Smooth muscle cell (in vitro differentiated cells): ENCODE measurements at regions not wholly inside any gene's neighbourhood (a gene's known extent, or its start where the extent isn't known, plus 50 kb on each side); places are given as distances from the start of the nearest gene placed in this dataset.

Source experiments
- DNase-seq: peaks from one replicate; lab custom pipeline; 2025; ENCODE audit not compliant: unreplicated experiment; lab: John Stamatoyannopoulos, UW
- H2AFZ ChIP-seq: fragments of 200-600 bp; sonication (generic); 2 replicates; pipeline ENCODE4 v1.6.0; 2016; ENCODE audit warnings: antibody characterized with exemption, low read depth, mild to moderate bottlenecking
- H3F3A ChIP-seq: fragments of 200-600 bp; sonication (generic); 2 replicates; pipeline ENCODE4 v1.6.0; 2017; ENCODE audit warnings: antibody characterized with exemption, low read depth
- H3K27ac ChIP-seq: fragments of 200-600 bp; sonication (generic); 2 replicates; pipeline ENCODE4 v1.5.1; 2016; ENCODE audit warnings: low read depth, mild to moderate bottlenecking
- H3K27me3 ChIP-seq: fragments of 200-600 bp; sonication (generic); 2 replicates; pipeline ENCODE4 v1.6.1; 2016; ENCODE audit warnings: low read depth, mild to moderate bottlenecking
- H3K36me3 ChIP-seq: fragments of 200-600 bp; sonication (generic); 2 replicates; pipeline ENCODE4 v1.5.1; 2016; ENCODE audit warnings: low read depth
- H3K4me1 ChIP-seq: fragments of 200-600 bp; sonication (generic); 2 replicates; pipeline ENCODE4 v1.5.1; 2016; ENCODE audit warnings: low read depth
- H3K4me2 ChIP-seq: fragments of 200-600 bp; sonication (generic); 2 replicates; pipeline ENCODE4 v1.6.0; 2016; ENCODE audit warnings: mild to moderate bottlenecking
- H3K4me3 ChIP-seq: fragments of 200-600 bp; sonication (generic); 2 replicates; pipeline ENCODE4 v1.5.1; 2016; ENCODE audit warnings: mild to moderate bottlenecking
- H3K79me2 ChIP-seq: fragments of 200-600 bp; sonication (generic); 2 replicates; pipeline ENCODE4 v1.6.0; 2016; ENCODE audit warnings: low read depth, mild to moderate bottlenecking
- H3K9ac ChIP-seq: fragments of 200-600 bp; sonication (generic); 2 replicates; pipeline ENCODE4 v1.6.0; 2016; ENCODE audit warnings: low read depth
- H3K9me3 ChIP-seq: fragments of 200-600 bp; sonication (generic); replicated peaks from 2 replicates; pipeline ENCODE4 v1.5.1; 2016; ENCODE audit warnings: low read depth
- H4K20me1 ChIP-seq: fragments of 200-600 bp; sonication (generic); 2 replicates; pipeline ENCODE4 v1.6.0; 2016; ENCODE audit warnings: low read depth
- WGBS: methylation state at CpG from one replicate; pipeline ENCODE4 v1.1.7; 2016; ENCODE audit warnings: low lambda C conversion rate; 5-methylcytosine and 5-hydroxymethylcytosine counted together
- TF ChIP-seq, protein P1 (sequence below): fragments of 200-600 bp; sonication (generic); IDR thresholded peaks from 2 replicates; pipeline ENCODE4 v1.5.1; 2017; ENCODE audit warnings: borderline replicate concordance, mild to moderate bottlenecking, antibody characterized with exemption; ENCODE audit not compliant: insufficient read depth, poor library complexity, severe bottlenecking

DNA sequence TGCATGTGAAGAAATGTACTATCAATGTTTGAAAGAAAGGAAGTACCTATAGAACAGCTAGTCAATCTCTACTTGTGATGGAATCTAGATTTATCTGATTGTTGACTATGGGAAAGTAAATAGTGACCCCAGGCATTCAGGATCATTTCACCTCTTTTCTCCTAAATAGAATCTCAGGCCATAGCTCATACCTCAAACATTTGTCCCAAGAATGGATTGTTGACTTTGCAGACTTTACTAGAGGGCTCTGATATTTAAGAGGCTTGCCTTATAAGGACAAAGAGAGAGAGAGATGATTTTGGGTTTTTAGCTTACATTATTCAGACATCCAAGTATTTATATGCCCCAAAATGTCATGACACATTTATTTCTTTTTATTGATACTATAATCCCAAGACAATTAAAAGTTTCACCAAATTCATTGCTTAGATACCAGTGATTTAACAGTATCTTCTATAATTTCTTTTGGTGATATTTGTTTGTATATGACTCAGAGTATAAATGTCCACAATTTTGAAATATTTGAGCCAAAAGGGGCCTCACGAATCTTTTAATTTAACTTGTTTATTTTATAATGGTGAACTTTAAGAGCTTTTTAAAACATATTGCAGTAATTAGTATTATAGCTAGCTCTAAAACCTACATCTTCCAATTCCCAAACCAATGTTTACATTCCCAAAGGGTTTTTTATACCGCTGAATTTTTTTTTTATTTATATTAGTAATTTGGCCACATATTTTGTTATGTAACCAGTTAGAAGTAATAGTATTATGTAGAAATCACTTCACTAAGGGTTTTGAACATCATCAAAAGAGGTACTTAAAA lies 614.1 kb downstream of the PCDH7 start:
- Histone ChIP-seq H4K20me1 (no peaks in the 10 kb centered on the region), H3K4me1 (no peaks in the 10 kb centered on the region), H3F3A (no peaks in the 10 kb centered on the region), H3K9ac (no peak overlapping the region), H3K79me2 (no peaks in the 10 kb centered on the region), H3K4me3 (no peak overlapping the region), H3K4me2 (no peak overlapping the region), H2AFZ (no peak overlapping the region), H3K36me3 (no peaks in the 10 kb centered on the region), H3K9me3 (no peaks in the 10 kb centered on the region), H3K27ac (no peak overlapping the region), H3K27me3 (no peaks in the 10 kb centered on the region)
- TF ChIP-seq, protein P1, sequence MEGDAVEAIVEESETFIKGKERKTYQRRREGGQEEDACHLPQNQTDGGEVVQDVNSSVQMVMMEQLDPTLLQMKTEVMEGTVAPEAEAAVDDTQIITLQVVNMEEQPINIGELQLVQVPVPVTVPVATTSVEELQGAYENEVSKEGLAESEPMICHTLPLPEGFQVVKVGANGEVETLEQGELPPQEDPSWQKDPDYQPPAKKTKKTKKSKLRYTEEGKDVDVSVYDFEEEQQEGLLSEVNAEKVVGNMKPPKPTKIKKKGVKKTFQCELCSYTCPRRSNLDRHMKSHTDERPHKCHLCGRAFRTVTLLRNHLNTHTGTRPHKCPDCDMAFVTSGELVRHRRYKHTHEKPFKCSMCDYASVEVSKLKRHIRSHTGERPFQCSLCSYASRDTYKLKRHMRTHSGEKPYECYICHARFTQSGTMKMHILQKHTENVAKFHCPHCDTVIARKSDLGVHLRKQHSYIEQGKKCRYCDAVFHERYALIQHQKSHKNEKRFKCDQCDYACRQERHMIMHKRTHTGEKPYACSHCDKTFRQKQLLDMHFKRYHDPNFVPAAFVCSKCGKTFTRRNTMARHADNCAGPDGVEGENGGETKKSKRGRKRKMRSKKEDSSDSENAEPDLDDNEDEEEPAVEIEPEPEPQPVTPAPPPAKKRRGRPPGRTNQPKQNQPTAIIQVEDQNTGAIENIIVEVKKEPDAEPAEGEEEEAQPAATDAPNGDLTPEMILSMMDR: no peak
- WGBS: 90% methylated on average over 2 of the region's 2 CpGs
- no peak for DNase-seq

DNA sequence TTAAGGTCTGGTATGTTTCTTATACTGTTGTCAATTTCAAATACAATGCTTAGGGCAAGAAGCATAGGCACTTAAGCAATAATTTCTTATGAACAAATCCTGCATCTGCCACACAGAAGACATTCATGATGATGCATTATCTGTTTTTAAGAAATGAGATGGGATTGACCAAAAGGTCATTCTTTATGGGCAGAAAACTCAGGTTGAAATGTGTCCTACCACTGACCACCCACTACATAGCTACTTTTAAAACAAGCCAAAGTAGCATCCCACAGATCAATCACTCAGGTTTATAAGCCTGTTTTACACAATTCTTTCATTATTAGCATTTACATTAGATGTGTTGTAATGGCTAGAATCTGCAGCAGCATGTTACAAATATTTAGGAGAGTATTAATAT lies 617.8 kb downstream of the PCDH7 start:
- TF ChIP-seq, protein P1: no peak
- no peaks in the 10 kb centered on the region for H4K20me1 ChIP-seq
- H3K27ac ChIP-seq: no peak overlapping the region
- no peaks in the 10 kb centered on the region for H3K79me2 ChIP-seq
- H3K4me3 ChIP-seq: no peak overlapping the region
- no peak for DNase-seq
- H3F3A ChIP-seq: no peaks in the 10 kb centered on the region
- H3K9ac ChIP-seq: no peak overlapping the region
- no peaks in the 10 kb centered on the region for H3K4me1 ChIP-seq
- no peaks in the 10 kb centered on the region for H3K36me3 ChIP-seq
- H3K4me2 ChIP-seq: no peak overlapping the region
- no peaks in the 10 kb centered on the region for H3K27me3 ChIP-seq
- H2AFZ ChIP-seq: no peak overlapping the region
- H3K9me3 ChIP-seq: no peaks in the 10 kb centered on the region

DNA sequence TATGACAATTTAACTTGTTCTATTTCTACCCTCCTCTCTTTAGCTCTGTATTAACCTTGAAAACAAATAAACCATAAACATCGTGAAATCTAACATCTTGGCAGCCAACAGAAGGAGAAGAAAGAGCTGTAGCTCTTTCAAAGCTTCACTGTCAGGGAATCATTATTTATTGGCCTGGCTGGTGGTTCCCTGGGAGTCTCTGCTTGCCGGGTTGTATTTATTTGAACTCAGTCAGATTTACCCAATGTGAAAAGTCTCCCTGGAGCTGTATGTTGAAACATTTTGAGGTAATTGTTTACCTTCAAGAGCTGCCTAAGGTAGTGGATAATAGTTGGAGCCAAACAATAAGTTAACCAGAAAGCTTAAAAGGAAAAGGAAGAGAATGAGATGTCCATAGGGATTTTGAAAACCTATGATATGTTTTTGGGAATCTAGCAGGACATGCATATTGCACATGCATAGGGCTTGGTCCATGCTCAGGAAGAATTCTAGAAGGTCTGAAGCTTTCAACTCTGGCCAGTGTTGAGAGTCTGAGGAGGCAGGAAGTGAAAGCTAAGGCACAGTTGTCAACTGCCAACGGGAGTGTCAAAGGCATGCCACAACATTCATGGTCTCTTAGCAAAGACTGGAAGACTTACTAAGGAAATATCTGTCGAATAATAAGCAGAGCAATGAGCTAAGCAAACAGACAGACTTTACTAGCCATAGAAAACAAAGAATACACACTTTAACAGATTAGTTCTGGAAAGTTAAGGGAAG lies 621.6 kb downstream of the PCDH7 start:
- H3F3A ChIP-seq: no peaks in the 10 kb centered on the region
- H2AFZ ChIP-seq: no peak overlapping the region
- no peak overlapping the region for H3K9ac ChIP-seq
- H3K4me1 ChIP-seq: no peaks in the 10 kb centered on the region
- H3K9me3 ChIP-seq: no peaks in the 10 kb centered on the region
- H3K79me2 ChIP-seq: no peaks in the 10 kb centered on the region
- H3K27me3 ChIP-seq: no peaks in the 10 kb centered on the region
- no peak for DNase-seq
- H3K4me3 ChIP-seq: no peak overlapping the region
- H4K20me1 ChIP-seq: no peaks in the 10 kb centered on the region
- H3K4me2 ChIP-seq: no peak overlapping the region
- H3K27ac ChIP-seq: no peak overlapping the region
- H3K36me3 ChIP-seq: no peaks in the 10 kb centered on the region
- TF ChIP-seq, protein P1: no peak
- WGBS: 84% methylated on average over 4 of the region's 4 CpGs

DNA sequence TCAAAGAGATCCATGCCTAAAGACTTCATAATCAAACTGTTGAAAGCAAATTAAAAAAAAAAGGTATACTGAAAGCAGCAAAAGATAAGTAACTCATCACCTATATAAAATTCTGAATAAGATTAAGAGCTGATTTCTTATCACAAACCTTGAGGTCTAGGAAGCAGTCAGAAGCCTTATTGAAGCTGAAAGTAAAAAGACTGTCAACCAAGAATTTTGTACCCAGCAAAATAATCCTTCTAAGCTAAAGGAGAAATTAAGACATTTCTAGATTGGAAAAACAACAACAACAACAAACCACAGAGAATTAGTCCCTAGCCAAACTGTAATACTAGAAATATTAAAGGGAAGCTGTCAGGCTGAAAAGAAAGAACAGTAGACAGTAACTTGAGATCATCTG lies 622.9 kb downstream of the PCDH7 start:
- Histone ChIP-seq H3K27ac (no peak overlapping the region), H3K27me3 (no peaks in the 10 kb centered on the region), H3K4me2 (no peak overlapping the region), H3K4me1 (no peaks in the 10 kb centered on the region), H4K20me1 (no peaks in the 10 kb centered on the region), H3K9ac (no peak overlapping the region), H3K9me3 (no peaks in the 10 kb centered on the region), H3F3A (no peaks in the 10 kb centered on the region), H2AFZ (no peak overlapping the region), H3K4me3 (no peak overlapping the region), H3K36me3 (no peaks in the 10 kb centered on the region), H3K79me2 (no peaks in the 10 kb centered on the region)
- TF ChIP-seq, protein P1: no peak
- no peak for DNase-seq
